PC-9 (cell line): ENCODE measurements at regions not wholly inside any gene's neighbourhood (a gene's known extent, or its start where the extent isn't known, plus 50 kb on each side); places are given as distances from the start of the nearest gene placed in this dataset.

ENCODE experiments used
- BruUV-seq: library from RNA; stranded (reverse); fragments of 400-500 nt; replicated peaks from 2 replicates; lab custom pipeline; 2021; lab: Mats Ljungman, UMichigan
- CTCF ChIA-PET: fragments of 300-600 bp; sonication (Branson Sonifier 250); formaldehyde crosslinking; loops from one replicate; lab custom pipeline; 2022; ENCODE audit warnings: antibody characterized with exemption; lab: Charles Lee
- POLR2A ChIA-PET: fragments of 300-600 bp; sonication (Branson Sonifier 250); formaldehyde crosslinking; loops from one replicate; lab custom pipeline; 2022; ENCODE audit warnings: antibody characterized with exemption; ENCODE audit not compliant: unreplicated experiment; lab: Charles Lee
- DNase-seq, 2 experiments: peaks; one replicate each; pipeline versions ENCODE4 v3.0.0 to v3.0.0-alpha.2; 2015 to 2022; ENCODE audit warnings: mixed read lengths in 1 of 2
- H2AFZ ChIP-seq: fragments of 200-600 bp; sonication (generic); 2 replicates; pipeline ENCODE4 v1.8.1; 2017; ENCODE audit warnings: antibody characterized with exemption
- H3F3A ChIP-seq: fragments of 200-600 bp; sonication (generic); 2 replicates; pipeline ENCODE4 v1.8.1; 2017; ENCODE audit warnings: antibody characterized with exemption, mild to moderate bottlenecking, low read depth; ENCODE audit not compliant: insufficient read depth
- H3K27ac ChIP-seq: fragments of 200-600 bp; sonication (generic); 2 replicates; pipeline ENCODE4 v1.6.1; 2016; ENCODE audit warnings: mixed run types
- H3K27me3 ChIP-seq: fragments of 200-600 bp; sonication (generic); 2 replicates; pipeline ENCODE4 v1.6.1; 2016; ENCODE audit warnings: low read depth, mixed run types; ENCODE audit not compliant: insufficient read depth
- H3K36me3 ChIP-seq: fragments of 200-600 bp; sonication (generic); 2 replicates; pipeline ENCODE4 v1.6.1; 2016; ENCODE audit warnings: low read depth, mixed run types
- H3K4me1 ChIP-seq: fragments of 200-600 bp; sonication (generic); replicated peaks from 2 replicates; pipeline ENCODE4 v1.6.1; 2016; ENCODE audit warnings: mixed run types; ENCODE audit not compliant: insufficient read depth
- H3K4me2 ChIP-seq: fragments of 200-600 bp; sonication (generic); 2 replicates; pipeline ENCODE4 v1.6.1; 2017; ENCODE audit warnings: mixed run types
- H3K4me3 ChIP-seq: fragments of 200-600 bp; sonication (generic); 2 replicates; pipeline ENCODE4 v1.6.1; 2016; ENCODE audit warnings: mixed run types
- H3K79me2 ChIP-seq: fragments of 200-600 bp; sonication (generic); 2 replicates; pipeline ENCODE4 v1.6.1; 2017; ENCODE audit warnings: low read depth, mixed run types
- H3K9me2 ChIP-seq: fragments of 200-600 bp; sonication (generic); 2 replicates; pipeline ENCODE4 v1.8.1; 2017; ENCODE audit warnings: mild to moderate bottlenecking; ENCODE audit not compliant: insufficient read depth
- H3K9me3 ChIP-seq: fragments of 200-600 bp; sonication (generic); 2 replicates; pipeline ENCODE4 v1.8.1; 2016; ENCODE audit warnings: low read depth; ENCODE audit not compliant: insufficient read depth
- H4K20me1 ChIP-seq: fragments of 200-600 bp; sonication (generic); 2 replicates; pipeline ENCODE4 v1.8.1; 2017; ENCODE audit not compliant: insufficient read depth
- EZH2 ChIP-seq: fragments of 200-600 bp; sonication (generic); IDR thresholded peaks from 2 replicates; pipeline ENCODE4 v1.8.0; 2017; ENCODE audit warnings: antibody characterized with exemption, low read depth
- intact Hi-C: fragments of 100-400 bp; cut with micrococcal nuclease; formaldehyde crosslinking; loops from one replicate; pipeline ENCODE4 v1.10.0; 2022; ENCODE audit not compliant: unreplicated experiment
- TF ChIP-seq, protein P1 (sequence below): fragments of 200-600 bp; sonication (generic); conservative IDR thresholded peaks from 2 replicates; pipeline ENCODE4 v1.6.1; 2017; ENCODE audit warnings: mixed run types, antibody characterized with exemption, mild to moderate bottlenecking, moderate library complexity

DNA sequence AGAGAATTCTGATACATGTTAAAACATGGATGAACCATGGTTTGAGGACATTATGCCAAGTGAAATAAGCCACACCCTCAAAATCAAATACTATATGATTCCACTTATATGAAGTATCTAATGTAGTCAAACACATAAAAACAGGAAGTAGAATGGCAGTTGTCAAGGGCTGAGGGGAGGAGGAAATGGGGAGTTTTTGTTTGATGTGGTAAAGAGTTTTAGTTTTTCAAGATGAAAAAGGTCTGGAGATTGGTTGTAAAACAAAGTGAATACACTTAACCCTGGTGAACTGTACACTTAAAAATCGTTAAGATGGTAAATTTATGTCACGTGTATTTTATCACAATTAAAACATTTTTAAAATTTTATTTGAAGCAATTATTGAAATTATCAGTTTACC lies 127.4 kb upstream of the GRIK2 start:
- Histone ChIP-seq H3K36me3 (no peaks in the 10 kb centered on the region), H3K27ac (no peak overlapping the region), H2AFZ (no peak overlapping the region), H3K9me3 (no peaks in the 10 kb centered on the region; the same call in 1 of the 2 replicates), H3F3A (no peaks in the 10 kb centered on the region), H3K4me1 (no peaks in the 10 kb centered on the region), H3K27me3 (no peaks in the 10 kb centered on the region), H3K4me2 (no peak overlapping the region), H3K4me3 (no peak overlapping the region), H3K9me2 (no peaks in the 10 kb centered on the region), H3K79me2 (no peaks in the 10 kb centered on the region), H4K20me1 (no peaks in the 10 kb centered on the region)
- POLR2A ChIA-PET: no interaction called here
- BruUV-seq: no TSS peak
- TF ChIP-seq EZH2: no peak
- TF ChIP-seq, protein P1, sequence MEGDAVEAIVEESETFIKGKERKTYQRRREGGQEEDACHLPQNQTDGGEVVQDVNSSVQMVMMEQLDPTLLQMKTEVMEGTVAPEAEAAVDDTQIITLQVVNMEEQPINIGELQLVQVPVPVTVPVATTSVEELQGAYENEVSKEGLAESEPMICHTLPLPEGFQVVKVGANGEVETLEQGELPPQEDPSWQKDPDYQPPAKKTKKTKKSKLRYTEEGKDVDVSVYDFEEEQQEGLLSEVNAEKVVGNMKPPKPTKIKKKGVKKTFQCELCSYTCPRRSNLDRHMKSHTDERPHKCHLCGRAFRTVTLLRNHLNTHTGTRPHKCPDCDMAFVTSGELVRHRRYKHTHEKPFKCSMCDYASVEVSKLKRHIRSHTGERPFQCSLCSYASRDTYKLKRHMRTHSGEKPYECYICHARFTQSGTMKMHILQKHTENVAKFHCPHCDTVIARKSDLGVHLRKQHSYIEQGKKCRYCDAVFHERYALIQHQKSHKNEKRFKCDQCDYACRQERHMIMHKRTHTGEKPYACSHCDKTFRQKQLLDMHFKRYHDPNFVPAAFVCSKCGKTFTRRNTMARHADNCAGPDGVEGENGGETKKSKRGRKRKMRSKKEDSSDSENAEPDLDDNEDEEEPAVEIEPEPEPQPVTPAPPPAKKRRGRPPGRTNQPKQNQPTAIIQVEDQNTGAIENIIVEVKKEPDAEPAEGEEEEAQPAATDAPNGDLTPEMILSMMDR: no peak
- CTCF ChIA-PET: no interaction called here
- DNase-seq: no peak
- intact Hi-C loops: no loop called here

DNA sequence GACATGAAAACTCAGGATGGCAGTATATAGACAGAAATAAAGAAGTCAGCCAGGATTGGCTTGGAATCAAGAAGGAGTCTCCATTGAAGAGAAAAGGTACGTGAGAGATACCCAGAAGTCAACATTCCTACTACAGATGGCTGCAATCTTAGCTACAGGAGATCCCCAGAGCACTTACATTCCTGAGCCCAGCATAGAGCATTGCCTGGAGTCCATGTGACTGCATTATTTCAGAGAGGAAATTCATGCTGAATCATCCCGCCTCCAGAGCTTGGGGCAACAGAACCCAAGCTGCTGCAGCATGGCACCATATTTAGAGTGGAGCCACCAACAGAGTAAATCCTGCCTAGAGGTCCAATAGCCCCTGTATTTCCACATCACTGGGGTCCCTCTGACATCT lies 125.0 kb upstream of the GRIK2 start:
- Histone ChIP-seq H3K36me3 (no peaks in the 10 kb centered on the region), H3F3A (no peaks in the 10 kb centered on the region), H2AFZ (no peak overlapping the region), H3K27me3 (no peaks in the 10 kb centered on the region), H3K4me3 (no peak overlapping the region), H3K9me2 (no peaks in the 10 kb centered on the region), H3K4me1 (no peaks in the 10 kb centered on the region), H4K20me1 (no peaks in the 10 kb centered on the region), H3K4me2 (no peak overlapping the region), H3K79me2 (no peaks in the 10 kb centered on the region), H3K9me3 (no peaks in the 10 kb centered on the region; the same call in 1 of the 2 replicates), H3K27ac (no peak overlapping the region)
- POLR2A ChIA-PET: no interaction called here
- no peak for DNase-seq
- BruUV-seq: no TSS peak
- TF ChIP-seq, protein P1: no peak
- TF ChIP-seq EZH2: no peak
- CTCF ChIA-PET: no interaction called here
- intact Hi-C loops: no loop called here

DNA sequence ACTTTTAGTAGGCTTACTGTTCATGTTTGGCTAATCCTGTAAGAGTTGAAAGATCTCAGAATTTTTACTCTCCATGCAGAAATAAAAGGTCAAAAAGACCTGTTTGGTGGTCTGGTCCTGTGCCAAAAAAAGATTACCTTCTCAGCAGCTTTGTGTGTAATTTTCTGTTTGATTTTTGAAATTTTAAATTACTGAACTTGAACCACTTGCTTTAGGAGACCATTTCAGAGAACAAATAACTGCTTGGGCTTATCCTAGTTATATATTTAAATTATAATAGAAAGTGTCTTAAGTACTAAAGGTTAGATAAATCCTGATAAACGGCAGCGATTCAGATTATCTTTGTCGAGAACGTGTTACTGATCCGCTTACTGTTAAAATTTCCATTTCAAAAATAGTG lies 118.3 kb upstream of the GRIK2 start:
- H3K36me3 ChIP-seq: no peaks in the 10 kb centered on the region
- no peaks in the 10 kb centered on the region for H3K9me2 ChIP-seq
- no peak overlapping the region for H2AFZ ChIP-seq
- H4K20me1 ChIP-seq: no peaks in the 10 kb centered on the region
- H3K4me1 ChIP-seq: no peaks in the 10 kb centered on the region
- DNase-seq: no peak
- TF ChIP-seq EZH2: no peak
- TF ChIP-seq, protein P1: no peak
- H3F3A ChIP-seq: no peaks in the 10 kb centered on the region
- intact Hi-C loops: no loop called here
- H3K4me2 ChIP-seq: no peak overlapping the region
- no peak overlapping the region for H3K4me3 ChIP-seq
- BruUV-seq: no TSS peak
- CTCF ChIA-PET: no interaction called here
- H3K27me3 ChIP-seq: no peaks in the 10 kb centered on the region
- no peaks in the 10 kb centered on the region for H3K79me2 ChIP-seq
- no peaks in the 10 kb centered on the region; the same call in 1 of the 2 replicates for H3K9me3 ChIP-seq
- H3K27ac ChIP-seq: no peak overlapping the region
- POLR2A ChIA-PET: no interaction called here
